ENCODE measurements at regions not wholly inside any gene's neighbourhood (a gene's known extent, or its start where the extent isn't known, plus 50 kb on each side); places are given as distances from the start of the nearest gene placed in this dataset.

- no TSS peak for BruUV-seq (replicated peaks)
- H3K79me2 ChIP-seq (ENCODE audit: control insufficient read depth, insufficient read depth, low read length): no peaks in the 10 kb centered on the region
- dilution Hi-C loops (cut with MboI; ENCODE audit: extremely low pct_ligation_motif_present, low sequenced_read_pairs) (no loop called here), intact Hi-C loops (cut with micrococcal nuclease) (loop anchor here (10.0 kb wide), 1 partner anchor 224 kb away; no protein-coding TSS in a partner anchor)
- peaks cover 10% of the 10 kb centered on the region for H3K4me1 ChIP-seq (ENCODE audit: control insufficient read depth, extremely low read depth, insufficient read depth, low read length)
- no peaks in the 10 kb centered on the region for H3K9me3 ChIP-seq (replicated peaks; ENCODE audit: control insufficient read depth, insufficient read depth, low read length)
- FAIRE-seq (no peak), DNase-seq (ENCODE audit: low read depth, low spot score) (no peak)
- H3K4me3 ChIP-seq (replicated peaks in 1 of 3; ENCODE audit: insufficient read depth in 1 of 3, low read depth in 1 of 3, low read length in 3 of 3): no peak overlapping the region
- H3K27me3 ChIP-seq (ENCODE audit: control insufficient read depth in 2 of 2, insufficient read depth in 2 of 2, low read length in 2 of 2): no peaks in the 10 kb centered on the region
- H3K4me2 ChIP-seq (ENCODE audit: insufficient read depth, low read length): peak overlapping the region; percentile 21
- no peaks in the 10 kb centered on the region for H3K9me1 ChIP-seq (replicated peaks; ENCODE audit: control insufficient read depth, extremely low read depth, insufficient read depth, low read length)
- ChIA-PET POLR2A (no interaction called here), CTCF (interaction anchor here (1.0 to 2.2 kb wide), 3 partner anchors 9 to 17 kb away, joined by 3 to 10 read pairs (median 6); no protein-coding TSS in a partner anchor)
- no peaks in the 10 kb centered on the region for H4K20me1 ChIP-seq (replicated peaks; ENCODE audit: control insufficient read depth, extremely low read depth, insufficient read depth, low read length)
- H3K9ac ChIP-seq (replicated peaks; ENCODE audit: extremely low read depth, insufficient read depth, low read length): no peak overlapping the region
- TF ChIP-seq JUN (IDR thresholded peaks at IDR 0.05; ENCODE audit: borderline replicate concordance, insufficient read depth, insufficient read length, low read depth): no peak
- no peak for TF ChIP-seq MYC (IDR thresholded peaks at IDR 0.05; ENCODE audit: low read depth, low read length)
- TF ChIP-seq POLR2A (IDR thresholded peaks at IDR 0.05; ENCODE audit: low read depth, low read length): no peak
- no peak for TF ChIP-seq CTCF (IDR thresholded peaks at IDR 0.05; ENCODE audit: extremely low read depth in 1 of 2, insufficient read depth in 1 of 2, low read depth in 1 of 2, low read length in 2 of 2)
- TF ChIP-seq, protein P1, sequence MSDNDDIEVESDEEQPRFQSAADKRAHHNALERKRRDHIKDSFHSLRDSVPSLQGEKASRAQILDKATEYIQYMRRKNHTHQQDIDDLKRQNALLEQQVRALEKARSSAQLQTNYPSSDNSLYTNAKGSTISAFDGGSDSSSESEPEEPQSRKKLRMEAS (IDR thresholded peaks at IDR 0.05; ENCODE audit: insufficient read depth, insufficient read length): no peak
- no peak for TF ChIP-seq EZH2 (IDR thresholded peaks at IDR 0.05; ENCODE audit: borderline replicate concordance, low read depth, low read length, severe bottlenecking)
- TF ChIP-seq POLR2AphosphoS5 (IDR thresholded peaks at IDR 0.05; ENCODE audit: insufficient read depth, low read depth, low read length): no peak
- peak; percentile 31 for TF ChIP-seq GATA2 (IDR thresholded peaks at IDR 0.05; ENCODE audit: insufficient read depth, insufficient read length, low read depth, low read length)
- peak; percentile 12 for TF ChIP-seq FOS (IDR thresholded peaks at IDR 0.05; ENCODE audit: borderline replicate concordance, insufficient read depth, low read length)
- H3K36me3 ChIP-seq (ENCODE audit: control insufficient read depth in 2 of 2, extremely low read depth in 1 of 2, insufficient read depth in 2 of 2, low read length in 2 of 2): no peaks in the 10 kb centered on the region
- no peak overlapping the region for H3K27ac ChIP-seq (ENCODE audit: insufficient read depth, low read depth, low read length)
- H2AFZ ChIP-seq (ENCODE audit: low read depth, low read length): peak overlapping the region; percentile 23
These were observed 237.3 kb downstream of the OSR1 start for GRCh38 chr2:19120941-19121750.

Measured in endothelial cell of umbilical vein (primary cell).